Anterior cingulate cortex (tissue), 58 donors: ENCODE measurements at regions not wholly inside any gene's neighbourhood (a gene's known extent, or its start where the extent isn't known, plus 50 kb on each side); places are given as distances from the start of the nearest gene placed in this dataset.
"Not testable (repeated sequence)": the region's sequence is repeated elsewhere in the genome, so short reads cannot be mapped to it uniquely, and the experiment has no call there.

Source experiments
- DNase-seq, 58 donors: peaks; one replicate each; lab custom pipeline; 2025; lab: John Stamatoyannopoulos, UW

DNA sequence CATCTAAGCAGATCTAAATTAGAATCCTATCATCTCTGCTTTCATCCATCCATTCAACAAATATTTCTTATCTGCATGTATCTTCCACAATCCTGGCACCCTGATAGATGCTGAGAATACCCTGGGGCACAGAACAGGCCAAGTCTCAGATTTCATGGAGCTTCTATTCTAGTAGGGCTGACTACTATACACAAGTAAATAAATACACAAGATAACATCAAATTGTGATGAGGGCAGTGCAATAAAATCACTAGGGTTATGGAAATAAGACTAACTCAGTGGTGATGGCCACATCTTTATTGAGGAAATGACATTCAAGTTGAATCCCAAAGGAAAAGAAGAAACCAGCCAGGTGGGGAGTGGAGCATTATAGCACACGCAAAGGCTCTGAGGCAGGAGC lies 138.4 kb upstream of the GLRA1 start:
- DNase-seq: no peak

DNA sequence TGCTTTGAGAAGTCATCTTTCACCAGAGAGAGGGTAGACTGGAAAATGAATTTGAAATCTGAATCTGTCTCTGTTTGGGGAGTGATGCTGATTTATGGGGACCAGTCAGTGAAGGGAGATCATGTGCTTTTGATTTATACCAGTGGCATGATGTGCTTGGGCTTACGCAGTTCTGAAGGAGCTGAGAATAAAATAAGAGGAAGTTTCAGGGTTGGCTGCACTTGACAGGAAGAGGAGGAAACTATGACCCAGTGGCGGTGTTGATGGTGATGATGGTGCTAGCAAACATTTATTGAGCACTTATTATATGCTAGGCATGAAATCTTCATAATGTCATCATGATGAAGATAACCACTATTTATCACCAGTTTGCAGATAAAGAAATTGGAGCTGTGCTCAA lies 136.4 kb upstream of the GLRA1 start:
- no peak for DNase-seq

DNA sequence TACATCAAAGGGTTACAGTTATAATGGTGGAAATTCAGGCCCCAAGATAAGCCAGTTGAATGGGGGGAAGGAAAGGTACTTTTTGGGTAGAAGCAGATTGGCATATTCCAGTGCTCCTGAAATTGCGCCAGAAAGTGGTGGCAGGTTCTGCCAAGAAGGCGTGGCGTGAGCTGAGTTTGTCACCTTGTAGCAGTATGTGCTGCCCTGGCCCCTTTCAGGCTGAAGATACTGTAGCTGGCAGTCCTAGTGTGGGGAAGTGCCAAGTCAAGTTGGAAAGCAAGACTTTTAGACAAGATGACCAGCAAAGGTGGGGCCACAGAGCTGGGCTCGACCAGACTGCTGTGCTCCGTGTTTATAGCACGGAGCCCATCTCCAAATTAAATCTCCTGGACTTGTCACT lies 133.6 kb upstream of the GLRA1 start:
- DNase-seq: no peak

DNA sequence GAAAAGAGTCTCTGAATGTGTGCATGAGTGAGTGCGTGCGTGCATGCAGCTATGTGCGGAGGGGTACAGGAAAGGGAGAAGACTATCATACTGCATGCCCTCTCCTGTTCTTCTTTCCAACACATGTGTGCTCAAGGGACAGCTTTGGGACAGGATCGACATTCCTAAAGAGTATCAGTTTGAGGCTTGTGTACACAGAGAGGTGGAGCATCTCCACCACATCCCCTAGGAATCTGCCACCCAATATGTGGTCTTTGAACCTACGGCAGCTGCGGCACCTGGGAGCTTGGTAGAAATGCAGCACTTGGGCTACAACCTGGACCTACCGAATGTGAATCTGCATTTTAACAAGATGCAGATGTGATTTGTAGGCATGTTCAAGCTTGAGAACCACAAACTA lies 132.3 kb upstream of the GLRA1 start:
- no peak for DNase-seq

DNA sequence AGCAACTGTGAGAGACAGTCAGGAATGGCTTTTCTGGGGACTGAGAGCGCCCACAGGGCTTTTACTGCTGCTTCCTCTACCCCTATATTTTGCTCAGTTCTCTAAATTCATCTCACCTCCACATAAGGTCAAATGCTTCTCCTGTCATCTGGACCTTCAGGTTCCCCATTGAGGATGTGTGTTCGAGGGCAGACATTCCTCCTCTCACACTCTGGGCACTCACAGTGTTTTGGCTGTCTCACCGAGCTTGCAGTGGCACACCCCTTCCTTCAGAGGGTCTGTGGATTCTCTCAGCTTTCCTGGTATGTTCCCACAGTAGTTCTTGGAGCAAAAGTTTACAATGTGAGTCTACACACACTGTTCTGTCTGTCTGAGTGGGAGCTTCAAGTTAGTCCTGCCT lies 127.8 kb upstream of the GLRA1 start:
- DNase-seq: no peak

DNA sequence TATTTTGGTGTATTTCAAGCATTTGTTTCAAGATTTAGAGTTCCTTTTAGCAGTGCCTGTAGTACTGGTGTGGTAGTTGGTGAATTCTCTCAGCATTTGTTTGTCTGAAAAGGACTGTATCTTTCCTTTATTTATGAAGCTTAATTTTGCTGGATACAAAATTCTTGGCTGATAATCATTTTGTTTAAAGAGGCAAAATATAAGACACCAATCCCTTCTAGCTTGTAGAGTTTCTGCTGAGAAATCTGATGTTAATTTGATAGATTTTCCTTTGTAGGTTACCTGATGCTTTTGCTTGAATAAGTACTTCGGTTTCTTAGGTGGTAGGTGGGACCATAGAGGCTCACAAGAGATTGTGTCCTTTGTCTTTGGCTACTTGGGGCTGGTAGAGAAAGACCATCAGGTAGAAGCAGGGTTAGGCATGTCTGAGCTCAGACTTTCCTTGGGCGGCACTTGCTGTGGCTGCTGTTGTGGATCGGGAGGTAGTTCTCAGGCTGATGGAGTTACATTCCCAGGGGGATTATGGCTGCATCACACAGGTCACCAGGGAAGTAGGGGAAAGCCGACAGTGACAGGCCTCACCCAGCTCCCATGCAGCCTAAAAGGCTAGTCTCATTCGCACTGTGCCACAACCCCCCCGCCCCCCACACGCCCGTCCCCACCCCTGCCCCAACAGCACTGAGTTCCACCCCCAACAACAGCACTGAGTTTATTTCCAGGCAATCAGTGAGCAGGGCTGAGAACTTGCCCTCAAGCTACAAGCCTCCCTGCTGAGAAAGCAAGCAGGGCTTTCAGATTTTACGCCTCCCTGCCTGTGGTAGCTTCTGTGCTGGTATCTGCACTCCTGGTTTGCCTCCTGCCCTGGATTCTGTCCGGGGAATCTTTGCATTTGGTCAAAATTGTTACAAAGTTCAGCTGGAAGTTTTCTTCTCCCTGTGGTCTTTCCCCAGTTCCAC lies 127.1 kb upstream of the GLRA1 start:
- no peak for DNase-seq

DNA sequence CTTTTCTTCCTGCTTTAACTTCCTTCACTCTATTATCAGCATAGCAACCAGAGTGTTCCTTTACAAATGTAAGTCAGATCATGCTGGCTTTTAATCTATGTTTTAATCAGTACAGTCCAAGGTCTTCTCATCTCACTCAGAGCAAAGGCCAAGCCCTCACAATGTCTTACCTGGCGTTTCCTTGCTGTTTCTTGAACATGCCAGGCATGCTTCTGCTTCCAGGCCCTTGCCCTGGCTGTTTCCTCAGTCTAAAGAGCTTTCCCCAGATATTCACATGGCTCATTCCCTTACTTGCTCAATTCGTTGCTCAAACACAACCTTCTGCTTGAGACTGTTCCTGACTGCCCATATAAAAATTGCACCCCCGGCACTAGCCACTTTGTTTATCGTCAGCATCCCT lies 121.7 kb upstream of the GLRA1 start:
- DNase-seq: no peak

DNA sequence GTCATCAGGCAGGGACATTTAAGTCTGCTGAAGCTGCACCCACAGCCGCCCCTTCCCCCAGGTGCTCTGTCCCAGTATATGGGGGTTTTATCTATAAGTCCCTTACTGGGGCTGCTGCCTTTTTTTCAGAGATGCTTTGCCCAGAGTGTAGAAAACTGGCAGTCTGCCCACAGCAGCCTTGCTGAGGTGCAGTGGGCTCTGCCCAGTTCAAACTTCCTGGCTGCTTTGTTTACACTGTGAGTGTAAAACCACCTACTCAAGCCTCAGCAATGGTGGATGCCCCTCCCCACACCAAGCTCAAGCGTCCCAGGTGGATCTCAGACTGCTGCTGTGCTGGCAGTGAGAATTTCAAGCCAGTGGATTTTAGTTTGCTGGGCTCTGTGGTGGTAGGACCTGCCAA lies 114.2 kb upstream of the GLRA1 start:
- DNase-seq: not testable (repeated sequence)

DNA sequence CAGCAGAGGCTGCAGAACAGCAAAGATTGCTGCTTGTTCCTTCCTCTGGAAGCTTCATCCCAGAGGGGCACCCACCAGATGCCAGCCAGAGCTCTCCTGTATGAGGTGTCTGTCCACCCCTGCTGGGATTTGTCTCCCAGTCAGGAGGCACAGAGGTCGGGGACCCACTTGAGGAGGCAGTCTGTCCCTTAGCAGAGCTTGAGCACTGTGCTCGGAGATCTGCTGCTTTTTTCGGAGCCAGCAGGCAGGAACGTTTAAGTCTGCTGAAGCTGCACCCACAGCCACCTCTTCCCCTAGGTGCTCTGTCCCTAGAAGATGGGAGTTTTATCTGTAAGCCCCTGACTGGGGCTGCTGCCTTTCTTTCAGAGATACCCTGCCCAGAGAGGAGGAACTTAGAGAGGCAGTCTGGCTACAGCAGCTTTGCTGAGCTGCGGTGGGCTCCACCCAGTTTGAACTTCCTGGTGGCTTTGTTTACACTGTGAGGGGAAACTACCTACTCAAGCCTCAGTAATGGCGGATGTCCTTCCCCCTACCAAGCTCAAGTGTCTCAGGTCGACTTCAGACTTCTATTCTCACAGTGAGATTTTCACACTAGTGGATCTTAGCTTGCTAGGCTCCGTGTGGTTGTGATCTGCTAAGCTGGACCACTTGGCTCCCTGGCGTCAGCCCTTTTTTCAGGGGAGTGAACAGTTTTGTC lies 101.8 kb upstream of the GLRA1 start:
- not testable (repeated sequence) for DNase-seq

DNA sequence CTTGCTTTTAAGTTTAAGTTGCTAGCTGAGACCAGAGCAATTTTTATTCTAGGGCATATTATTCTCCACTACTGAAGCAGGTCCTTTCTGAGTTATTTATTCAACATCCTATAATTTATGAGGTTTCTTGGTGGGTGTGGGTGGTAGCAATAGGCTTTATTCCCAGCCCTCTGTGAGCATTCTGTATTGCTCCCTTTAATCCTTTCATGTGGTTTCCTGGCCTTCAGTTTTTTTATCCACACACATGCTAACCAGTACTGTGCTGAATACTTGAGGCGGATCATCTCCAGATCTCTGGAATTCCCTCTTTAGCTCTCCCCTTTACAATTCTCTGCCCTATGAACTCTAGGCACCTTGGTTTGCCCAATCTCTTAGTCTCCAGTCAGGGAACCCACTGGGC lies 91.8 kb upstream of the GLRA1 start:
- DNase-seq: no peak

DNA sequence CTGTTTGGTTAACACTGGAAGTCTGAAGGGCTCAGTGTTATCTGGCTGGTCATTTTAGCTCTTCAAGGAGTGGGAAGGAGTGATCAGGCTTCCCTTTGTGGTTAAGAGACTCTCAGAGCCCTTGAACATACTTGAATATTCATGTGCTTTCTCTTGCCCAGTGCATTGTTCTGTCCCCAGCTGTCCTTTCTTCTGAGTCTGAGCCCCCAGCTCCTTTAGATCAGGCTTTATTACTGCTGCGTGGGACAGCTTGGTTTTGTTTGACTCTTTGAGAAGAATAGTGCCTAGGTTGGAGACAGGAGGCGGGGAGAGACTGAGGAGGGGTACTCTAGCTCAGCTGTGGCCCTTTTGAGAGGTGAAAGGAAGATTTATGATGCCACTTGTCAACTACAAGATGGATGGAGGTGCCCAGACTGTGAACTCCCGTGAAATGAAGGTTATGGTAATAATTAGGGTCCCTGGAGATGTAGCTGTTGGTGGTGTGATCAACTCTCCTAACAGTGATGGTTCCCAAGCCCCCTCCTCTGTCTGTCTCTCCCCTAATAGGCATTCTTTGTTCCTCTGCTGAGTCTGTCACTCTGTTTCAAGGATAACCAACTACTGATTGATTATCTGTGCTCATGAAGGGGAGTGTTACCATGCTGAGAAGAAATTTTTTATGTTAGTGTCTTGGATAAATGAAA lies 83.1 kb upstream of the GLRA1 start:
- DNase-seq: no peak

DNA sequence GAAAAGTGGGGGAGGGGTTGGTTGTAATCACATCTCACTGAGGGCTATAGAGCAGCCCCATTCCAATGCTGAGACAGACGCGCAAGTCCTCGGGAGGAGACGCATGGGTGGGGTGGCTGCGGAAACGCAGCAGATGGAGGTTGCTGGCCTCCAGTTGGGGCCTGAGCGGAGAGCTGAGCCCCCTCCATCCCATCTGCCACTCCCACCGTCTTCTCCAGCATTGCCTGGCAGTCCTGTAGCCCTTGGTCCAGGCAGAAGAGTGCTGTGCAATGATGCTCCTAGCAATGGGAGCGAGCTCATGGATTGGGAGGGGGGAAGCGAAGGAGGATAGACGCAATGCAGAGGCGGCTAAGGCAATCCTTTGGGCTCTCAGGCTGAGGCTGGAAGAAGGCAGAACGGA lies 79.4 kb upstream of the GLRA1 start:
- no peak for DNase-seq
